HCEC 1CT (cell line): ENCODE measurements at regions not wholly inside any gene's neighbourhood (a gene's known extent, or its start where the extent isn't known, plus 50 kb on each side); places are given as distances from the start of the nearest gene placed in this dataset.
"Not testable (repeated sequence)": the region's sequence is repeated elsewhere in the genome, so short reads cannot be mapped to it uniquely, and the experiment has no call there.

Source experiments
- DNase-seq: peaks from one replicate; pipeline ENCODE4 v3.0.0-alpha.2; 2017

GRCh38 chrX:5695971-5696370, 532.7 kb downstream of the NLGN4X start:
- no peak for DNase-seq

- DNase-seq: no peak
These were observed 544.7 kb downstream of the NLGN4X start for GRCh38 chrX:5683996-5684395.

GRCh38 chrX:5681159-5681558, 547.5 kb downstream of the NLGN4X start:
- DNase-seq: no peak

- DNase-seq: no peak
These were observed 554.6 kb downstream of the NLGN4X start for GRCh38 chrX:5674036-5674435.

DNA sequence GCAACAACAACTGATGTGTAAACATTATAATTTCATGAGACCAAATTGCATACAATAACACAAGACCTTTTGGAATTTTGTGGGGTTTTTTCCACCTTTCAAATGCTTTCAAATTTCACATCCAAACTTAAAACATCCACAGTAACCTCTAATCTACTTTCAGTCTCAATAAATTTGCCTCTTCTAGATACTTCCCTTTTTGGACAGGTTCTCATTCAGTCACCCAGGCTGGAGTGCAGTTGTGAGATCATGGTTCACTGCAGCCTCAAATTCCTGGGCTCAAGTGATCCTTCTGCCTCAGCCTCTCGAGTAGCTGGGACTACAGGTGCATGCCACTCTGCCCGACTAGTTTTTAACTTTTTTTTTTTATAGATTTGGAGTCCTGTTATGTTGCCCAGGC, 556.6 kb downstream of the NLGN4X start:
- DNase-seq: no peak

DNA sequence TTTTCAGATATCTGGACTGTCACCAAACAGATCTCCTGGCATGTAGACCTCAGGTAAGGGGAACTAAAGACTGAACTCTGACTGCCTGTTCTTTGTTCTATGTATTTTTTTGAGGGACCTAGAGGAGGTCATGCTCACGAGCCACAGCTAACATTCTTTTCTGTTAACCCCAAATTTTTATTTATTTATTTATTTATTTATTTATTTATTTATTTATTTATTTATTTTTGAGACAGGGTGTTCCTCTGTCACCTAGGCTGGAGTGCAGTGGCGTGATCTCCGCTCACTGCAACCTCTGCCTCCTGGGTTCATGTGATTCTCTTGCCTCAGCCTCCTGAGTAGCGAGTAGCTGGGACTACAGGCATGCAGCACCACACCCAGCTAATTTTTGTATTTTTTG, 562.0 kb downstream of the NLGN4X start:
- DNase-seq: not testable (repeated sequence)

DNA sequence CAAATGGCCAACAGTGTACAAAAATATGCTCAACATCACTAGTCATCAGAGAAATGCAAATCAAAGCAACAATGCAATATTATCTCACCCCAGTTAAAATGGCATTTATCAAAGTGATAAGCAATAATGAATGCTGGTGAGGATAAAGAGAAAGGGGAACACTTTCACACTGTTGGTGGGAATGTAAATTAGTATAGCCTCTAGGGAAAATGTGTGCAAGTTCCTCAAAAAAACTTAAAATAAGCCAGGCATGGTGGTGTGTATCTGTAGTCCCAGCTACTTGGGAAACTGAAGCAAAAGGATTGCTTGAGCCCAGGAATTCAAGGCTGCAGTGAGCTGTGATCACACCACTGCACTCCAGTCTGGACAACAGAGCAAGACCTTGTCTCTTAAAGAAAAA, 572.1 kb downstream of the NLGN4X start:
- no peak for DNase-seq

- no peak for DNase-seq
These were observed 577.8 kb downstream of the NLGN4X start for GRCh38 chrX:5650904-5651303.

GRCh38 chrX:5648941-5649568, 579.6 kb downstream of the NLGN4X start:
- no peak for DNase-seq

GRCh38 chrX:5646818-5647217, 581.8 kb downstream of the NLGN4X start:
- no peak for DNase-seq

GRCh38 chrX:5644776-5645175, 583.9 kb downstream of the NLGN4X start:
- no peak for DNase-seq

DNA sequence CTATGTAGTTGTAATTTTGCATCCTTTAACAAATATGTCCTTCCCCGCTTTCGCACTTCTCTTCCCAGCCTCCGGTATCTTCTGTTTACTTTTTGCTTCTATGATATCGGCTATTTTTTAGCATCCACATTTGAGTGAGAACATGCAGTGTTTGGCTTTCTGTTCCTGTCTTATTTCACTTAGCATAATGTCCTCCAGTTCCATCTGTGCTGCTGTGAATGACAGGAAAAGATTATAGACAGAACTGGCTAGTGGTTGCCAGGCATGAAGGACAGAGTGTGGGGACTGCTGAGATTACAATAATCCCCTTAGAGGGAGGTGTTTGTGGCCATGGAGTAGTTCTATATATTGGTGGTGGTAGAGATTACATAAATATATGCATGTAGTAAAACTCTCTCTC, 588.6 kb downstream of the NLGN4X start:
- DNase-seq: no peak

DNA sequence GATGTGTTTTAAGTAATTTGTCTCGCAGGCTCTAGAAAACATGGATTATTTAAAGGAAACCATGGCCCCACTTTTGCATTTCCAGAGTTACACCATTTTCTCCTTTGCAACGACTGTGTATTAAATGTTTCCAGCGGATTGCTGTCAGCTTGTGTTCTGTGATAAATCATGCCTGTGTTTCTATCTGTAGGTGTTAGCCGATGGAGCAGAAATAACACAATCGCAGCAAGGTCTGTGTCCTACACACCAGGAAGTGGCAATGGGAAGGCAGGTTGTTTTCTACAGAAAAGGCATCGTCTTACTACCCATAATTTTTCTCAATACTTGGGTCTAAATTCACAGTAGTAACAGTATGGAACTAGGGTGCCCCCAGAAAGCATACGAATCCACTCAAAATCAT, 590.1 kb downstream of the NLGN4X start:
- DNase-seq: no peak

DNA sequence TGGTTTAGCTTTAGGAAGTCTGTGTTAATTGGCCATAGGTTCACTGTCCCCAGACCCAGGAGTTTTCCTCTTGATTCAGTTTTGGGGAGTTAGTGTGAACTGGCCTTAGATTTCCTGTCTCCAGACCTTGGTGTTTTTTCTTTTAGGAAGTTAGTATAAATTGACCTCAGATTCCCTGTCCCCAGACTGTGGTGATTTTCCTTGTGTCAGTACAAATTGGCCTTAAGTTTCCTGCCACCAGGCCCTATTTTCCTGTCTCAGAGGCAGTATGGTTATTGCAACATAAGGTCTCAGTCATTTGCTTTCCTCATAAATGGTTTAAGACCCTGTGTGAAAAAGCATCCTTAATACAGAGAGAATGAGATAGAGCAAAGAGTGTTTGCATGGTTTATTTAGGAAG, 595.8 kb downstream of the NLGN4X start:
- DNase-seq: no peak

GRCh38 chrX:5632061-5632614, 596.5 kb downstream of the NLGN4X start:
- DNase-seq: no peak

DNA sequence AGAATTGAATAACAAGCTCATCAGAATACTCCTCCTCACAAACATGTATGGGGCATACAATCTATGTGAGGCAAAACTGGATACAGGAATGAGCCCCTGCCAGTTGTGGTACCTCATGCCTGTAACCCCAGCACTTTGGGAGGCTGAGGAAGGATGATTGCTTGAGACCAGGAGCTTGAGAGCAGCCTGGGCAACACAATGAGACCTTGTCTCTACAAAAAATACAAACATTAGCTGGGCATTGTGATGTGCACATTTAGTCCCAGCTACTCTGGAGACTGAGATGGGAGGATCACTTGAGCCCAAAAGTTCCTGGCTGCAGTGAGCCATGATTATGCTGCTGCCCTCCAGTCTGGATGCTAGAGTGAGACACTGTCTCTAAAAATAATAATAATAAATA, 611.0 kb downstream of the NLGN4X start:
- no peak for DNase-seq

GRCh38 chrX:5595570-5595969, 633.1 kb downstream of the NLGN4X start:
- DNase-seq: no peak

DNA sequence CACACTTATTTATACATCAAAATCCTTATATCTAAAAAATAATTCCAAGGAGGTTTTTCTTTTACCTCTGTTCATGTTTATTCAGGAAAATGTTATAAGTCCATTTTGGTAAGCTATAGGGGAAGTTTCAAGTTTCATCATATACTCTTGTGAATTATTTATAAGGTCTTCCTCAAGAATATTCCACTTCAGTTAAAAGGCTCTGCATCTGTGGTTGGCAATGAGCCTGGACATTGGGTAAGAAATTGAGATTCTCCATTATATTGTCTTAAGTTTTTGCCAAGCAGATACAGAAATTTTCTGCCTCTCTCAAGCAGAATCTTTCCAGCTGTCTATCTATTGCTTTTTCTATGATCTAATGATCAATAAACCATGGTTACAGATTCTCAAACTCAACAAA, 641.9 kb downstream of the NLGN4X start:
- no peak for DNase-seq

GRCh38 chrX:5575407-5575806, 653.3 kb downstream of the NLGN4X start:
- no peak for DNase-seq

GRCh38 chrX:5568934-5569333, 659.7 kb downstream of the NLGN4X start:
- DNase-seq: no peak

GRCh38 chrX:5559386-5559785, 669.3 kb downstream of the NLGN4X start:
- no peak for DNase-seq

DNA sequence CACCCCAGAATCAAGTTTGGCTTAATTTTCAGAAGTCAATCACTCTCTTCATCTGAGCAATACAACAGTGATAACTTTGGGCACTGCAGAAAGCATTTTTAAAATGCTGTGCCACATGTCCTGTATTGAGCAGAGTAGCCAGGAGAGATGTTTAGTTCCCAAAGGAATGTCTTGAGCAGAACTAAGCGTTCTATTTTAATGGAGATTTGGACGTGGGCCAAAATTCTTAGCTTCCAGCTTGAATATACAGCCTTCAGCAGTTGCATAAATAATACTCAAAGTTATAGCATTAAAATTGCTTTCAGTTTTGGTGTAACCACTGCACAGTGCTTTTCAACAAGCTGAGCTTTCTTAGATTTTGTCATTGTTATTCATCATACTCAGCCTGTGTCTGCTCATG, 679.2 kb downstream of the NLGN4X start:
- DNase-seq: no peak

- DNase-seq: no peak
These were observed 691.6 kb downstream of the NLGN4X start for GRCh38 chrX:5537098-5537497.

DNA sequence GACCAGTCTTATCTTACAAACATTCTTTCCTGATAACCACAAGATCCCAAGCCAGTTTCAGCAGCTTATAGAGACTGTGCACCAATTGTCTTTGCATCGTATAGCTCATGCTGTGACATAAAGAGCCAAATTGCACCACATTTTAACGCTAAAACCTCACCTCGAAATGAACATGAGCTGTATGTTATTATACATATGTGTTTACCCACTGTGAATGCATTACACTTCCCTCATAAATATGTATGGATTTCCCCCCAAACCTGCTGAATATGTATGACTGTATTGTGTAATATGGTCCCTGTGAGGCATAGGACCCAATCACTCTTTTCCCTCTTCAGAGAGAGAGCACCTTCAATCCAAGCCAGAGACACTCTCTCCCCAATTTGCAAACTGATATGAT, 692.4 kb downstream of the NLGN4X start:
- DNase-seq: no peak

DNA sequence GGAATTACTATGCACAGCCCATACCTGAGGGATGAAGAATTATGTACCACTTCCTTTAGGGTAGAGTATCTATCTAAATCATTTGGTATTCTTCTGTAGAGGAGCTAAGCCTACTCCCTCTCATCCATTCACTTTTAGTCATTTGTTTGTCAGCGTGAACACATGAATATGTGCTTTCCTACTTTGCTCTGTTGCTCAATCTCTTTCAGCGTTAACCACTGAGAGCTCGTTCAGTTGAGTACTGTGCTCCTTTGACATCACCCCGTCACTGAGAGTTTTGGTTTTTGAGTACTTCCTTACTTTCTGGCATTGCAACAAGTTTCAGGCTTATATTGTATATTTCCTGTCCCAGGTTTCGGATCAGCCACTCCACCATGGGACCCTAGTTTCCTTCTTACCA, 700.6 kb downstream of the NLGN4X start:
- no peak for DNase-seq
